ENCODE measurements at regions not wholly inside any gene's neighbourhood (a gene's known extent, or its start where the extent isn't known, plus 50 kb on each side); places are given as distances from the start of the nearest gene placed in this dataset.

DNA sequence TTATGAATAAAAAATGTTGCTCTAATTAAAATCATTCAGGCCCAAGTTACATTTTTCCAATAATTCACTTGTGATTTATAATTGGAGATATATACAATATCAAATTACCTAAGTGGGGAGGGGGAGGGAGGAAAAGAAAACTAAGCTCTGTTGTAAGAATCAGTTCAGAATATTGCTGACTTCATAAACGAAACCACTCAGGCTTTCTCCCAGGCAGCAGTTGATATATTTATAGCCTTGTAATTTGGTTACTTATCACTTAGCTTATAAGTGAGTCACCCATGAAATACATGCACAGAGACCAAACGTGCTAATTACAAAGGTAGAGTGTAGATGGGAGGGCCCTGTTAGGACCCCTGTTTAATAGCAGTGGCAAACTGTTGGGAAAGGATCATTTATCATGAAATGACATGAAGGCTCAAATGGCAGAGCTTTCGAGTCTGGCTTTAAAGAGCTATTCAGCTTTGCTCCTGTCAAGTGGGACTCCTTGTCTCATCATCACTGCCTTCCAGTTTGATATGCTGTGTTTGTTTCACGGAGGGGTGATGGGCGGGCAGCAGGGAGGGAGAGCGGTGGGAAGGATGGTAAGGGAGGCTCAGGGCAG, 105.6 kb upstream of the PGRMC2 start:
- TF ChIP-seq, protein P1, sequence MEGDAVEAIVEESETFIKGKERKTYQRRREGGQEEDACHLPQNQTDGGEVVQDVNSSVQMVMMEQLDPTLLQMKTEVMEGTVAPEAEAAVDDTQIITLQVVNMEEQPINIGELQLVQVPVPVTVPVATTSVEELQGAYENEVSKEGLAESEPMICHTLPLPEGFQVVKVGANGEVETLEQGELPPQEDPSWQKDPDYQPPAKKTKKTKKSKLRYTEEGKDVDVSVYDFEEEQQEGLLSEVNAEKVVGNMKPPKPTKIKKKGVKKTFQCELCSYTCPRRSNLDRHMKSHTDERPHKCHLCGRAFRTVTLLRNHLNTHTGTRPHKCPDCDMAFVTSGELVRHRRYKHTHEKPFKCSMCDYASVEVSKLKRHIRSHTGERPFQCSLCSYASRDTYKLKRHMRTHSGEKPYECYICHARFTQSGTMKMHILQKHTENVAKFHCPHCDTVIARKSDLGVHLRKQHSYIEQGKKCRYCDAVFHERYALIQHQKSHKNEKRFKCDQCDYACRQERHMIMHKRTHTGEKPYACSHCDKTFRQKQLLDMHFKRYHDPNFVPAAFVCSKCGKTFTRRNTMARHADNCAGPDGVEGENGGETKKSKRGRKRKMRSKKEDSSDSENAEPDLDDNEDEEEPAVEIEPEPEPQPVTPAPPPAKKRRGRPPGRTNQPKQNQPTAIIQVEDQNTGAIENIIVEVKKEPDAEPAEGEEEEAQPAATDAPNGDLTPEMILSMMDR (IDR thresholded peaks at IDR 0.05; ENCODE audit: control insufficient read depth, insufficient read depth, low read depth, low read length, missing control alignments) = no peak
- H3K4me3 ChIP-seq (ENCODE audit: control insufficient read depth, low read depth, low read length) = no peak overlapping the region
- DNase-seq (ENCODE audit: low read depth) = no peak

DNA sequence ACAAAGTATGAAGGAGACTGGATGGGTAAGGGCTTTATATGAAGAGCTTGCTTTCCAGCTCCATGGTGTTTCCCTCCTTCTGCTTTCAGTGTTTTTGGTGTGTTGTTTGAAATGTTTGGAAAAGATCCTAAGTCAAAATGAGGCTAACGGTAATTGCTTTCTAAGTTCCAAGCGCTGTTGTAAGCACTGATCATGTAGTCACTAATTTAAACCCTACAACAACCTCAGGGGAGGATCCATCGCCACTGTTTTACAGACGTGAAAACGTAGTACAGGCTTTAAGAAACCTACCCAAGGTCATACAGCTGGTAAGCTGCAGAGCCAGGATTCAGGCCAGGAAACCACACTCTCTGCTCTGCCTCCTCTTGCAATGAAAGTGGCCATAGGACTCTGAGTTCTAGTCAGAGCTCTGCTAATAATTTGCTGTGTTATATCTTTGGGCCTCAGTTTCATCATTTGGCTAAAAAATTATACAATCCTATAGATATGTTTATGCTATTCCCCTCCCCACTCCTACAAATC, 102.9 kb upstream of the PGRMC2 start:
- no peak overlapping the region for H3K4me3 ChIP-seq (ENCODE audit: control insufficient read depth, low read depth, low read length)
- TF ChIP-seq, protein P1 (IDR thresholded peaks at IDR 0.05; ENCODE audit: control insufficient read depth, insufficient read depth, low read depth, low read length, missing control alignments) = no peak
- DNase-seq (ENCODE audit: low read depth) = no peak

DNA sequence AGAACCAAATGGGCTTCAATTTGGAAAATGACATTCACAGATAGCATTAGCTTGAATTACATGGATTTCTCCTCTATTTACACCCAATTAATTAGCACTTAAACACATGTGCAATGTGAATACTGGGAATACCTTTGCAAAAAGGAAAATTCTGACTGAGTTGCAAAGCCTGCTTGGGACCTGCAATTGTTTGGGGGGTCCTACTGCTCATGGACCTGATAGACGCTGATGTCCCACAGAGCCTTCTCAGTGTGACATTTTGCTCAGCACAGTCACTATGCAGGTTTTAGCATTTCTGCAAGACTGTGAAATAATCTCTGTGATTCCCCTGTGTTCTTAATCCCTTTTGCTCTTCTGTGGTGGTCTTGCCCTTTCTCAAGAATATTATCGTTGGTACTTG, 101.2 kb upstream of the PGRMC2 start:
- TF ChIP-seq, protein P1 (IDR thresholded peaks at IDR 0.05; ENCODE audit: control insufficient read depth, insufficient read depth, low read depth, low read length, missing control alignments) = no peak
- H3K4me3 ChIP-seq (ENCODE audit: control insufficient read depth, low read depth, low read length) = no peak overlapping the region
- no peak for DNase-seq (ENCODE audit: low read depth)

DNA sequence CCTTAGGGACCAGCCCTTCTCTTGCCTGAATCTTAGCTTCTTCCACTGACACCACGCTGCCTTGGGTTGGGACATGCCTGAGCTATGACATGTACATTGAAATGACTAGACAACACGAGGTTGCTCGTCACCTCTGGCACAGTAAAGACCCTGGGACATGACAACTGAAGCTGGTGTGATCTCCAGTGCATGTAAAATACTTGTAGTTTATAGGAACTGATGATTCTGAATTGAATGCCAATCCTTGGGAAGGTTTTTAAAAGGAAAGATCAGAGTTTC, 100.7 kb upstream of the PGRMC2 start:
- TF ChIP-seq, protein P1 (IDR thresholded peaks at IDR 0.05; ENCODE audit: control insufficient read depth, insufficient read depth, low read depth, low read length, missing control alignments) = no peak
- DNase-seq (ENCODE audit: low read depth) = no peak

DNA sequence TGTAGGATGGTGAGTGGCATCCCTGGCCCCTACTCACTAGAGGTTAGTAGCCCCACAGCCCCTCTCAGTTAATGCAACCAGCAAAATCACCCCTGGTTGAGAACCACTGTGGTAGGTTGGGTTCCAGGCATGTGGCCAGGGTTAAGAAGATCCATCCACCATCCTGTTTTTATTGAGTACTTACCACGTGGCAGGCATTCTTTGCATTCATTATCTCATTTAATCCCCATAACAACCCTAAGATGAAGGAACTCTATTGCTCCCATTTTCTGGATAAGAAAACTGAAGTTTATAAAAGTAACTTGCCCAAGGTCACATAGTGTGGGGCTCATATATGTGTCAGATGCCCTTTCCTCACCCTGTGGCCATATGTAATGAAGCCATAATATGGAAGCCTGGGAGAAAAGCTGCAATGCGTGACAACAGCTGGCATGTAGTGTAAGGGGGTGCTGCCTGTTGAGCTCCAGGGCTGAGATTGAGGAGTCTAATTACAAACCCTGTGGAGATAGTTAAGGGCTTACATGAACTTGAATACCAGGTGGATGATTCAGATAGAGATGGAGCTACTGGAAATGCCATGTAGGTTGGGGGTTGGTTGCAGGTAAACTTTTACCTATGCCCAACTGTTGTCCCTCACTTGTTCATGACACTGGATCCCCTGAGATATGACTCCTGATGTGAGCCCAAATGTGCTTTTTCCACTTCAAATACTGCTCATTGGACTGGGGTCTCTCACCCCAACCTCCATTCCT, 100.2 kb upstream of the PGRMC2 start:
- no peak overlapping the region for H3K4me3 ChIP-seq (ENCODE audit: control insufficient read depth, low read depth, low read length)
- TF ChIP-seq, protein P1 (IDR thresholded peaks at IDR 0.05; ENCODE audit: control insufficient read depth, insufficient read depth, low read depth, low read length, missing control alignments) = no peak
- no peak for DNase-seq (ENCODE audit: low read depth)

More for the DNA sequence above, 100.7 kb upstream of the PGRMC2 start:
- H3K4me3 ChIP-seq (ENCODE audit: control insufficient read depth, low read depth, low read length) = no peak overlapping the region

DNA sequence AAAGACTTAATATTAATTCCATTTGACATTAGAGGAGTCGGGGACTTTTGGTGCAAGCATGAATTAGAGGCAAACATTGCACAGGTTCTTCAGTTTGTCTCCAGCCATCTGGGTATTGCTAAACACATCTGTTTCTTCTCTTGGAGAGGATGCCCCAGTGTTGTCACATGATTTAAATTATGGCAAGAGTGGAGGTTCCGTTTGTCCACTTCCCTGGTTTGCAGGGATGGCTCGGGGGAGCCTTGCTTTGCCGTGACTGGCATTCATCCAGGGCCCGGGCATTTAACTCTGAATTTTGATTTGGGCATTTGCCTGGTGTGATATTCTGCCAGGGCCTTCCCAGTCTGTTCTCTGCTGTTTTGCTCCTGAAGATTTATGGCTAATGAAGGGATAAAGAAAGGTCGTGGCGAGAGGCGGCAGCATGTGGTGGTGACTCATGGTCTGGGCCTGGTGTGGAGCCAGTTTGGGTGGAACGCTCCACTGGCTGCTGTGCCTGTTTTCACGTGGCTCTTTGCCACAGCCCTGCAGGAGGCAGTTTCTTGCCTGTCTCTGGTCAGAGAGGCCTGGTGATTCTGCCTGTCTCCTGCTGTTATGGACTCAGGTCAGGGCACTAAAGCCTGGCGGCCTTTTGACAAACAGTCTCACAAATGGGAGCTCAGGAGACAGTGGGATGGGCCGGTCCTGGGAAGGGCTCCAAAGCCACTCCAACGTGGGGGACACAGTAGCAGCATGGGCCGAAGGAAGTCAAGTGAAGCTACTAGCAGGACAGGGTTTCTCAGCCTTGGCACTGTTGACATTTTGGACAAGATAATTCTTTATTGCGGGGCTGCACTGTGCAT, 99.4 kb upstream of the PGRMC2 start:
- TF ChIP-seq, protein P1 (IDR thresholded peaks at IDR 0.05; ENCODE audit: control insufficient read depth, insufficient read depth, low read depth, low read length, missing control alignments) = no peak
- no peak overlapping the region for H3K4me3 ChIP-seq (ENCODE audit: control insufficient read depth, low read depth, low read length)
- DNase-seq (ENCODE audit: low read depth) = peak; percentile 92

Measured in AG09309 (cell line).